NCI-H2107 treated with DMSO at 0.1 percent for 48 hours (cell line): ENCODE measurements at regions not wholly inside any gene's neighbourhood (a gene's known extent, or its start where the extent isn't known, plus 50 kb on each side); places are given as distances from the start of the nearest gene placed in this dataset.

ENCODE experiments used
- DNase-seq: peaks from one replicate; lab custom pipeline; 2025; ENCODE audit not compliant: unreplicated experiment; lab: John Stamatoyannopoulos, UW

- no peak for DNase-seq
Observed at GRCh38 chr10:109529258-109529657, 394.1 kb downstream of the XPNPEP1 start.

- no peak for DNase-seq
Observed at GRCh38 chr10:109517748-109518147, 405.6 kb downstream of the XPNPEP1 start.

GRCh38 chr10:109504401-109504800 lies 418.9 kb downstream of the XPNPEP1 start:
- no peak for DNase-seq

- DNase-seq: no peak
Observed at GRCh38 chr10:109487691-109488090, 435.6 kb downstream of the XPNPEP1 start.

- no peak for DNase-seq
Observed at GRCh38 chr10:109480836-109481235, 442.5 kb downstream of the XPNPEP1 start.

- no peak for DNase-seq
Observed at GRCh38 chr10:109475711-109476421, 447.4 kb downstream of the XPNPEP1 start.

- DNase-seq: no peak
Observed at GRCh38 chr10:109474812-109475211, 448.5 kb downstream of the XPNPEP1 start.

GRCh38 chr10:109474261-109474660 lies 449.1 kb downstream of the XPNPEP1 start:
- DNase-seq: no peak

GRCh38 chr10:109467551-109467950 lies 455.8 kb downstream of the XPNPEP1 start:
- DNase-seq: no peak

GRCh38 chr10:109464949-109465348 lies 458.4 kb downstream of the XPNPEP1 start:
- DNase-seq: no peak

- no peak for DNase-seq
Observed at GRCh38 chr10:109457302-109457638, 466.0 kb downstream of the XPNPEP1 start.

GRCh38 chr10:109456566-109457301 lies 466.6 kb downstream of the XPNPEP1 start:
- DNase-seq: no peak

- no peak for DNase-seq
Observed at GRCh38 chr10:109454691-109455090, 468.6 kb downstream of the XPNPEP1 start.

- no peak for DNase-seq
Observed at GRCh38 chr10:109451879-109452278, 471.4 kb downstream of the XPNPEP1 start.

GRCh38 chr10:109450702-109451101 lies 472.6 kb downstream of the XPNPEP1 start:
- no peak for DNase-seq

GRCh38 chr10:109433434-109433833 lies 489.9 kb downstream of the XPNPEP1 start:
- DNase-seq: no peak

- DNase-seq: no peak
Observed at GRCh38 chr10:109432281-109432680, 491.0 kb downstream of the XPNPEP1 start.

- no peak for DNase-seq
Observed at GRCh38 chr10:109430799-109431198, 492.5 kb downstream of the XPNPEP1 start.

GRCh38 chr10:109430043-109430760 lies 493.1 kb downstream of the XPNPEP1 start:
- no peak for DNase-seq

GRCh38 chr10:109428775-109429491 lies 494.4 kb downstream of the XPNPEP1 start:
- no peak for DNase-seq

GRCh38 chr10:109427411-109427810 lies 495.9 kb downstream of the XPNPEP1 start:
- no peak for DNase-seq
